MM.1S (cell line): ENCODE measurements at regions not wholly inside any gene's neighbourhood (a gene's known extent, or its start where the extent isn't known, plus 50 kb on each side); places are given as distances from the start of the nearest gene placed in this dataset.

Experiments used
- DNase-seq: peaks from one replicate; pipeline ENCODE4 v3.0.0-alpha.2; 2015
- H2AFZ ChIP-seq: fragments of 300-600 bp; sonication (generic); 2 replicates; pipeline ENCODE4 v1.6.0; 2016; ENCODE audit warnings: antibody characterized with exemption, low read length
- H3F3A ChIP-seq: fragments of 300-600 bp; sonication (generic); 2 replicates; pipeline ENCODE4 v1.6.1; 2016; ENCODE audit warnings: mild to moderate bottlenecking, antibody characterized with exemption, low read length, moderate library complexity, mixed read lengths; ENCODE audit not compliant: insufficient read depth
- H3K27ac ChIP-seq: fragments of 300-600 bp; sonication (generic); 2 replicates; pipeline ENCODE4 v1.5.1; 2016; ENCODE audit warnings: mild to moderate bottlenecking, low read length
- H3K27me3 ChIP-seq: fragments of 300-600 bp; sonication (generic); replicated peaks from 2 replicates; pipeline ENCODE4 v1.6.0; 2016; ENCODE audit warnings: low read length; ENCODE audit not compliant: insufficient read depth
- H3K36me3 ChIP-seq: fragments of 300-600 bp; sonication (generic); replicated peaks from 2 replicates; pipeline ENCODE4 v1.6.1; 2016; ENCODE audit warnings: mild to moderate bottlenecking, low read length, mixed read lengths; ENCODE audit not compliant: insufficient read depth
- H3K4me1 ChIP-seq: fragments of 300-600 bp; sonication (generic); 2 replicates; pipeline ENCODE4 v1.6.1; 2016; ENCODE audit warnings: low read length, mixed read lengths
- H3K4me2 ChIP-seq: fragments of 300-600 bp; sonication (generic); 2 replicates; pipeline ENCODE4 v1.6.0; 2016; ENCODE audit warnings: low read depth, low read length
- H3K4me3 ChIP-seq: fragments of 300-600 bp; sonication (generic); 2 replicates; pipeline ENCODE4 v1.5.1; 2016; ENCODE audit warnings: low read length, mixed read lengths
- H3K79me2 ChIP-seq: fragments of 300-600 bp; sonication (generic); 2 replicates; pipeline ENCODE4 v1.6.1; 2016; ENCODE audit warnings: mixed run types, low read length, mixed read lengths
- H3K9ac ChIP-seq: fragments of 300-600 bp; sonication (generic); 2 replicates; pipeline ENCODE4 v1.6.1; 2016; ENCODE audit warnings: low read length, mixed read lengths
- H3K9me2 ChIP-seq: fragments of 300-600 bp; sonication (generic); replicated peaks from 2 replicates; pipeline ENCODE4 v1.6.1; 2016; ENCODE audit warnings: mild to moderate bottlenecking, low read length, mixed read lengths; ENCODE audit not compliant: insufficient read depth
- H3K9me3 ChIP-seq: fragments of 300-600 bp; sonication (generic); replicated peaks from 2 replicates; pipeline ENCODE4 v1.6.1; 2016; ENCODE audit warnings: mild to moderate bottlenecking, low read length, mixed read lengths; ENCODE audit not compliant: insufficient read depth
- H4K20me1 ChIP-seq: fragments of 300-600 bp; sonication (generic); 2 replicates; pipeline ENCODE4 v1.6.1; 2016; ENCODE audit warnings: mild to moderate bottlenecking, low read length, moderate library complexity, mixed read lengths; ENCODE audit not compliant: insufficient read depth
- EZH2 ChIP-seq: fragments of 300-600 bp; sonication (generic); optimal IDR thresholded peaks from 2 replicates; pipeline ENCODE3; 2017; ENCODE audit warnings: low read depth, mild to moderate bottlenecking, antibody characterized with exemption, low read length, mixed read lengths
- EZH2phosphoT487 ChIP-seq: fragments of 300-600 bp; sonication (generic); IDR thresholded peaks from 2 replicates; pipeline ENCODE4 v1.6.1; 2018; ENCODE audit warnings: antibody characterized with exemption, low read length
- TF ChIP-seq, protein P1 (sequence below): fragments of 300-600 bp; sonication (generic); IDR thresholded peaks from 2 replicates; pipeline ENCODE4 v1.5.1; 2016; ENCODE audit warnings: antibody characterized with exemption, low read length, mixed read lengths

DNA sequence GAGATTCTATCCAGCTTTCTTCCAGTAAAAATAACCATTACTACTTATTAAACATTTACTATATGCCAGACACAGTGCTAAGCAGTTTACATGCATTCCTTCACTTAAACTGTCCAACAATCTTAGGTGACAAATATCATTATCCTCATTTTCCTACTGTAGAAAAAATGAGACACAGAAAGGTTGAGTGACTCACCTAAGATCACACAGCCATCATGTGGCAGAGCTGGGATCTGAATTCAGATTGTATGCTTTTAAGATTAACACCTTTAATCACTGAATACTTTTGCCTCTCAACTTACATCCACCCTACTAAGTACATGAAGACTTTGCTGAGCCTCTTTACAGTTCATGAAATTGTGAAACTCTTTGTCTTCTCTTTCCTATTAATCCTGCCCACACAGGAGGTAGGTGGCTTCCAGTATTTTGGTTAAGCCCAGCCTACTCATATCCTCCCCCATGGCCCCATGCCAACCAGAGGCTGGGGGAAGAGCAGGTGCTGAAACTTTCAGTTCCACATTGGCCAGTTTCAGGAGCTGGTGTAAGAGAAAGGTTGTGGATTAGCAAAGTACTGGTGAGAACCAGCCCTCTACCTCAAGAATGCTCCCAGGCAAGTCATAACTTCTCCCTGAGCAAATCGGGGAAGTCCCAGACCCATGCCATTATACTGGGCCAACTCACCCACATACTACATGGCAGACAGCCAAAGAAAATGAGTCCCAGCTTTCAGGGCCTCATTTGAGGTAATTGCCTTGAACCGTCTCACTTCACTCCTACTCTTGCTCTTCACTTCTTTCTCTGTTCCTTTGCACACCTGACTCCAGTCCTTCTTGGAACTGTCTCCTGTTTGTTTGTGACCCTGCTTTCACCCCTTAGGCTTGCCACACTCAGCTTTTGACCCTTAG, 211.1 kb downstream of the GUCY2F start:
- Histone ChIP-seq H3K9me3 (no peaks in the 10 kb centered on the region), H3K4me1 (peaks cover 43% of the 10 kb centered on the region), H3K9me2 (no peaks in the 10 kb centered on the region), H3K4me2 (peak overlapping the region; percentile 12; the same call in 1 of the 2 replicates), H2AFZ (no peak overlapping the region), H3K36me3 (no peaks in the 10 kb centered on the region), H3K27me3 (peaks cover 11% of the 10 kb centered on the region; the same call in 1 of the 2 replicates), H3F3A (peaks cover 19% of the 10 kb centered on the region), H3K9ac (no peak overlapping the region), H3K27ac (peak overlapping the region; percentile 54; the same call in 1 of the 2 replicates), H3K4me3 (no peak overlapping the region), H4K20me1 (no peaks in the 10 kb centered on the region), H3K79me2 (no peaks in the 10 kb centered on the region)
- DNase-seq: peak; percentile 97
- TF ChIP-seq EZH2phosphoT487 (no peak), EZH2 (no peak)
- TF ChIP-seq, protein P1, sequence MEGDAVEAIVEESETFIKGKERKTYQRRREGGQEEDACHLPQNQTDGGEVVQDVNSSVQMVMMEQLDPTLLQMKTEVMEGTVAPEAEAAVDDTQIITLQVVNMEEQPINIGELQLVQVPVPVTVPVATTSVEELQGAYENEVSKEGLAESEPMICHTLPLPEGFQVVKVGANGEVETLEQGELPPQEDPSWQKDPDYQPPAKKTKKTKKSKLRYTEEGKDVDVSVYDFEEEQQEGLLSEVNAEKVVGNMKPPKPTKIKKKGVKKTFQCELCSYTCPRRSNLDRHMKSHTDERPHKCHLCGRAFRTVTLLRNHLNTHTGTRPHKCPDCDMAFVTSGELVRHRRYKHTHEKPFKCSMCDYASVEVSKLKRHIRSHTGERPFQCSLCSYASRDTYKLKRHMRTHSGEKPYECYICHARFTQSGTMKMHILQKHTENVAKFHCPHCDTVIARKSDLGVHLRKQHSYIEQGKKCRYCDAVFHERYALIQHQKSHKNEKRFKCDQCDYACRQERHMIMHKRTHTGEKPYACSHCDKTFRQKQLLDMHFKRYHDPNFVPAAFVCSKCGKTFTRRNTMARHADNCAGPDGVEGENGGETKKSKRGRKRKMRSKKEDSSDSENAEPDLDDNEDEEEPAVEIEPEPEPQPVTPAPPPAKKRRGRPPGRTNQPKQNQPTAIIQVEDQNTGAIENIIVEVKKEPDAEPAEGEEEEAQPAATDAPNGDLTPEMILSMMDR: no peak

DNA sequence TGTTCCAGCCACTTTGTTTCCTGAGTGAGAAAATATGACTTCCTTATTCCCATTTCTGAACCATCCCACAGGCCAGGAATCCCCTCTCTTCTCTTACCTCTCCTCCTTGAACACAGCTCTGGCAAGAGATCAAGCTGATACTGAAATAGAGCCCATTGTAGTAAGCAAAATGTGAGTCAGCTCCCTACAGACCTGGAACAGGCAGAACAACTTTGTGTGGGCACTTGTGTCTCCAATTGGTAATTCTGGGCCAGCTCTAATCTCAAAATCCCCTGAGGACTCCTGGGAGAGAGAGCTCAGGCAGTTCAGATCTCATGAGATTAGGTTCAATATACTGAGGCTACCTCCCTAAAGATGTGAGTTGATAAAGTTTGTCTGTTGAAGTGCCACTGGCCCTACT, 213.5 kb downstream of the GUCY2F start:
- no peaks in the 10 kb centered on the region for H3K36me3 ChIP-seq
- no peak overlapping the region for H3K9ac ChIP-seq
- H3K4me1 ChIP-seq: peaks cover 45% of the 10 kb centered on the region
- H4K20me1 ChIP-seq: no peaks in the 10 kb centered on the region
- no peak overlapping the region for H3K4me3 ChIP-seq
- no peaks in the 10 kb centered on the region for H3K9me2 ChIP-seq
- peaks cover 7% of the 10 kb centered on the region; the same call in 1 of the 2 replicates for H3K27me3 ChIP-seq
- no peak overlapping the region for H3K4me2 ChIP-seq
- peaks cover 14% of the 10 kb centered on the region for H3F3A ChIP-seq
- no peaks in the 10 kb centered on the region for H3K9me3 ChIP-seq
- H3K27ac ChIP-seq: no peak overlapping the region
- DNase-seq: no peak
- no peak overlapping the region for H2AFZ ChIP-seq
- no peak for TF ChIP-seq EZH2phosphoT487
- TF ChIP-seq, protein P1: no peak
- no peak for TF ChIP-seq EZH2
- H3K79me2 ChIP-seq: no peaks in the 10 kb centered on the region

DNA sequence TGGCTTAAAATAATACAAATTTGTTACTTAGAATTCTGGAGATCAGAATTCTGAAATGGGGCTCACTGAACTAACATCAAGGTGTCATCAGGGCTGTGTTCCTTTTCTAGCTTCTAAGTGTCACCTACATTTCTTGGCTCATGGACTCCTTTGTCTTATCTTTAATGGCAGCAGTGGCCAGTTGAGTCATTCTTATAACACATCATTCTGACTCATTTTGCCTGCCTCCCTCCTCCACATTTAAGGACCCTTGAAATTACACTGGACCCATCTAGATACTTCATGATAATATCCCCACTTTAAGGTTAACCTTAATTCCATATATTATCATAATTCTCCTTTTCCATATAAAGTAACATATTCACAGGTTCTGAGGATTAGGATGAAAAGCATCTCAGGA, 215.9 kb downstream of the GUCY2F start:
- no peak overlapping the region for H3K9ac ChIP-seq
- H3F3A ChIP-seq: peaks cover 4% of the 10 kb centered on the region; the same call in 1 of the 2 replicates
- no peaks in the 10 kb centered on the region for H3K27me3 ChIP-seq
- no peak overlapping the region for H3K27ac ChIP-seq
- TF ChIP-seq EZH2phosphoT487 (no peak), EZH2 (no peak)
- TF ChIP-seq, protein P1: no peak
- no peaks in the 10 kb centered on the region for H3K79me2 ChIP-seq
- no peak overlapping the region for H2AFZ ChIP-seq
- DNase-seq: no peak
- H3K4me2 ChIP-seq: no peak overlapping the region
- H3K9me3 ChIP-seq: no peaks in the 10 kb centered on the region
- no peaks in the 10 kb centered on the region for H3K9me2 ChIP-seq
- H4K20me1 ChIP-seq: no peaks in the 10 kb centered on the region
- H3K4me3 ChIP-seq: no peak overlapping the region
- no peaks in the 10 kb centered on the region for H3K36me3 ChIP-seq
- H3K4me1 ChIP-seq: peaks cover 30% of the 10 kb centered on the region
